ENCODE measurements at regions not wholly inside any gene's neighbourhood (a gene's known extent, or its start where the extent isn't known, plus 50 kb on each side); places are given as distances from the start of the nearest gene placed in this dataset.

GRCh38 chr1:13976485-13976884 lies 276.5 kb downstream of the PRDM2 start:
- no peak for DNase-seq

- DNase-seq = no peak
Measured at GRCh38 chr1:13981142-13981541, 281.2 kb downstream of the PRDM2 start.

DNA sequence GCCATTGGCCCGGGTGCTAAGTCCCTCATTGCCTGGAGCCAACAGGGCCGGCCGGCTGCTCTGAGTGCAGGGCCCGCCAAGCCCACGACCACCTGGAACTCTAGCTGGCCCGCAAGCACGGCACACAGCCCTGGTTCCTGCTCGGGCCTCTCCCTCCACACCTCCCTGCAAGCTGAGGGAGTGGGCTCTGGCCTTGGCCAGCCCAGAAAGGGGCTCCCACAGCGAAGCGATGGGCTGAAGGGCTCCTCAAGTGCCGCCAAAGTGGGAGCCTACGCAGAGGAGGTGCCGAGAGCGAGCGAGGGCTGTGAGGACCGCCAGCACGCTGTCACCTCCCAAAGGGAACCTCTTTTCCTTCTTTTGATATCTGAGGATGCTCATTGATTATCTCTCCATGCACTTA lies 283.4 kb downstream of the PRDM2 start:
- no peak for DNase-seq

- no peak for DNase-seq
Measured at GRCh38 chr1:13990939-13991338, 291.0 kb downstream of the PRDM2 start.

GRCh38 chr1:13992489-13993285 lies 292.7 kb downstream of the PRDM2 start:
- DNase-seq = no peak

GRCh38 chr1:13994386-13994785 lies 294.4 kb downstream of the PRDM2 start:
- no peak for DNase-seq

- no peak for DNase-seq
Measured at GRCh38 chr1:13996334-13996733, 296.3 kb downstream of the PRDM2 start.

- DNase-seq = no peak
Measured at GRCh38 chr1:14003552-14003951, 303.6 kb downstream of the PRDM2 start.

DNA sequence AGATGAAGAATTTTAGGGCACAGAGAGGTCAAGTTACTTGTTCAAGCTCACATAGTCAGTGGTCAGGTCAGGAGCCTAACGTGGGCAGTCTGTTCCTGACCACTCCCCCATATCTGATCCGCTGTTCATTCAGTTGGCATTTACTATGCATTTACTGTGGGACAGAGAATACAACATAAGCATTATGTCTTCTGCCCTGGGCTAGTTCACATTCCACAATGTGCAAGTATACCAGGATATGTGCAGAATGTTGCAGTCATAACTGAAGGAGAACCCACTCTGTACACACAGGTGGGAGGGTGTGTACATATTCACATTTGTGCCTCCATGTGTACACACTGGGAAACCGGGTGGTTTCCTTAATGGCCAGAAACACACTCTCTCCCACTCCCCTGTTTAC lies 309.6 kb downstream of the PRDM2 start:
- no peak for DNase-seq

DNA sequence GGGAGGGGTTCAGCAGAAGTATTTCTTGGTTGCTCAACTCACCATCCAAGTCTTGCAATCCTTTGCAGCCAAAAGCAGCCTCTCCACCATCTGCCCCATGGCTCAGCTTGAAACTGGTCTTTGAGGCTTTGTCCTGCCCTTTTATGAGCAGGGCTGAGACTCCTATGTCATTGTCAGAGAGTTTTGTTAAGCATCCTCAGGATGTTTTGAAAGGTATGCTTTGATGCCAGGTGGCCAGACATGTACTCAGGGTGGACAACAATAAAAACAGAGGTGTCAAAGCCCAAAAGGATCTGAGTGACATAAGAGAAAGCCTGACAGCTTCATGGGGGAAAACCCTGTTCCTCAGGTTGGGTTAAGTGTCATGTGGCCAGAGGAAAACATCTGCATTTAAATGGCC lies 310.5 kb downstream of the PRDM2 start:
- no peak for DNase-seq

DNA sequence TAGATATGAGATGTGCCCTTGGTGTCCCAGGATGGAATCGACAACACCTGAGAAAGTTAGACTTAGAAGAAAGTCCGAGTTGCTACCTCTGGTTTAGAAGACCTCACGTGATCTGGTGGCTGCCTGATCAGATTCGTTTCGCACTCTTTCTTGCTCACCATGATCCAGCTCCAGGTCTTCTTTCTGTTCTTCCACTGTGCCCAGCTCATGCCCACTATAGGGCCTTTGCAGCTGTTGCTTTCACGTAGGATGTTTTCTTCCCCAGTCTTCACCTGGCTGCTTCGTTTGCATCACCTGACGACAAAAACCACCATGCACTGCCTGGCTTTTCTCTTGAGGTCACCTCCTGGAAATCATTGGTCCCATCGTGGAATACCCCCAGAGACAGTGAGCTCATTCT lies 311.1 kb downstream of the PRDM2 start:
- DNase-seq = no peak

DNA sequence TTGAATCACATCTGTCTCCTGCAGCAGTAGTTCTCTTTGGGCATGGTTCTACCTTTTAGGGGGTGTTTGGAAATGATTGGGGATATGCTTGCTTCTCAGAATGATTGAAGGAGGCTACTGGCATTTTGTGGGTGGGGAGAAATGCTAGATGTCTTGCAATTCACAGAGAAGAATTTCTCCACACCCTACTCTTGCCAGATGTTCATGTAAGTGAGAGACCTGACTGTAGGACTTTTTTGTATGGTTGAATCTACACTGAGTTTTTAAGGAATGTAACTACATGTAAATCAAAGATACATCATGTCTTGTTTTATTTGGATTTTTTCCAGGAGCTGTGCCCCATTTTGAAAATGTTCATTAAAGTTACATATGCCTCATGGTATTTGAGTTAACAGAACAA lies 311.9 kb downstream of the PRDM2 start:
- DNase-seq = no peak

DNA sequence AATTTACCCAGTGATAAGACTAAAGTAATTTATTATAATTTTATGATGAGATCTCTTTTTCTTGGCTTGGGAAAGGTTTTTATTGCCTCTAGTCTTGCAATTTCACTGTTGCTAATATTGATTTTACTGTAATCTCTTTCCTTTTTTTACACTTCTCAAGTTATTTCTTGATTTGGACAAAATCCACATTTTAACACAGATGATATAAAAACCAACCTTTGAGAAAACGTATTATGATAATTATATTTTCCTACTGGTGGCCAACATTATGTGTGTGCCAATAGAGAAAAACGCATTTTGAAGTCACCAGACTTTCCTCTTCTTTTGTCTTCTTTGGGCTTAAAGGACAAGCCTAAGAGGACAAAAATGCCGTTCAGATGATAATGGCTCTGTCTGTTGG lies 314.9 kb downstream of the PRDM2 start:
- no peak for DNase-seq

DNA sequence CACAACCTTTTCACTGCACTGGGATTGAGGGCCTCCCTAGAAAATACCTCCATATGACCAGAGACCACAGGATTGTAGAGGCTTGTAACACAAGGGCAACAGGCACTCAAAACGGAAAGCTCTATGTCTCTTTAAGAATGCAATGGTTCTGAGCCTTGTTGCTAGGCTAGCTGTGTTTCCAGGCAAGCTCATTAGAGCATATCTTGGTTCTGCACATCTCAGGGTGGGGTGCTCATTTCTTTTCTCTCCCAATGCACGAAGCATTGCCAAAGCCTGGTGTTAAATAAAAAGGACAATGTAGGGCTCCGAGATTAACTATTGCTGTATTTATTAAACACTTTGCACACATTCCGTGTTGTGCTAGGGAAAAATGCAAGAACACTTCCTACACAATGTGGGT lies 315.9 kb downstream of the PRDM2 start:
- DNase-seq = no peak

- no peak for DNase-seq
Measured at GRCh38 chr1:14017531-14017961, 317.6 kb downstream of the PRDM2 start.

- no peak for DNase-seq
Measured at GRCh38 chr1:14019461-14019860, 319.5 kb downstream of the PRDM2 start.

DNA sequence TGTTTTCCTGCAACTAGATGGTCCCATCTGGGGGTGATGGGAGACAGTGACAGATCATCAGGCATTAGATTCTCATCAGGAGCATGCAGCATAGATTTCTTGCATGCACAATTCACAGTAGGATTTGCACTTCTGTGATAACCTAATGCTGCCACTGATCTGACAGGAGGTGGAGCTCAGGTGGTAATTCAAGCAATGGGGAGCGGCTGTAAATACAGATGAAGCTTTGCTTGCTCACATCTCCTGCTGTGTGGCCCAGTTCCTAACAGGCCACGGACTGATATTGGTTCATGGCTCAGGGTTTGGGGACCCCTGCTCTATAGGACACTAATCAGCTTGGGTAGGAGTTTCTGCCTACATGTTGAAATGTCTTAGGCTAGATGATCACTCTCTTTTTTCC lies 320.0 kb downstream of the PRDM2 start:
- no peak for DNase-seq

DNA sequence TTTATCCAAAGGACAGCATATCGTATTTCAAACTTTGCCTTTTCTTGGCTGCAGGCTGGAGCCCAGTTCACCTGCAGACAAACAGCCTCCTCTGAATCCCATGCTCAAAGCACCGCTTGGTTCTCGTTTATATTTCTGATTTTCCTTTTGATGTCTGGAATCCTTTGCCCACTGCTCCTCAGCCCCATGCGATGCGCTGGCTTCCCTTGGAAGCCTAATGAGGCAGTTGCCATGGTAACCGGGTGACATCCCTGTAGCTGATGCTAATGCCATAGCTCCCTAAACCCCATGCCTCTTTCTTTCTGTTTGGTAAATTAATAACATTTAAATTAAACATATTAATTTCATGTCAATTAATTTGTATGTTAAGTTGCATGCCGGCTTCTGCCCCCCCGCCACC lies 327.1 kb downstream of the PRDM2 start:
- no peak for DNase-seq

- DNase-seq = no peak
Measured at GRCh38 chr1:14031461-14031860, 331.5 kb downstream of the PRDM2 start.

DNA sequence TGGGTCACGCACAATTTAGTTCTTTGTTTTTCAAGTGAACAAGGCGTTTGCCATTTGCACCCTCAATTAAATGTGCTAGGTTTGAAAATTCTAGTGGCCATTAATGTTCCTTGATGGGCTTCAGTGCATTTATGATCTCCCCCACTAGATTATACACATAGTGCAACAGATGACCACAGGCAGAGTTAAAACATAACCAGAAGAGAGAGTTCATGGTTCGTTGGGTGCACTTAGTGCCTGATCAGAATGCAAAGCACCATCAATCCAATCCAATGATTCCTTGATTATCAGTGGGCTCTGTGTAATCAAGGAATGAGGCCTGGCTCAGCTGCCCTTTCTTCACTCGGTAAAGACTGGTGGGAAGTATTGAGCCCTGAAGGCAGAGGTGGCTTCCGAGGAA lies 334.5 kb downstream of the PRDM2 start:
- DNase-seq = no peak

DNA sequence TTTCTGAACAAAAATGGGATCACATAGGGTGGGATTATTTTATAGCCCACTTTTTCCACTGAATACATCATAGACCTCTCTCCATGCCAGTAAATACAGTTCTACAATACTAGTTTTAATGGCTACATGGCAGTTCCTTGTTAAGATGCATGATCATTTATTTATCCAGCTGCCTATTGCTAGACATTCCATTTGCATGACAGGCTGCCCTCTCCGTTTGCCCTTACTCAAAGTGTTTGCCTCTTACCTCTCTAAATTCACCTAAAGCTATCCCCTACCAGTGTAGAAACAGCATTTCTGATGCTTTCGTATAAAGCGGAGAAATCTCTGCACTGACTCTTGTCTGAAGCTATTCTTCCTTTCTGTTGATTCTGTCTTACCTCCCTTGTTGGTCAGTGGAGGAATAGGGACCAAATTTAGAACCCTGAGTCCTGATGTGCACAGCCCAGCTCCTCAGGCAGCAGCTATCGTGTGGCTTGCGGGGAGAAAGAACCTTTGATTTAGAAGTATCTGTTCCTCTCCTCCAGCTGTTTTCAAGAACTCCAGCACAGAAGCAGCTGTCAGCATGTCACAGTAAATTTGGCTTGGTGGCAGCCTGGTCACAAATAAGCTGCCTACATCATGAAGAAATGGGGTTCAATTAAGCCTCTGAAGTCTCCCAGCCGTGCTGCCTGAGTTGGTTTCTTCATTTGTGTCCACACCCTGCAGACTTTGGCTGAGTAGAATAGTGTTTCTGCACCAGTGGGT lies 337.3 kb downstream of the PRDM2 start:
- DNase-seq = no peak

DNA sequence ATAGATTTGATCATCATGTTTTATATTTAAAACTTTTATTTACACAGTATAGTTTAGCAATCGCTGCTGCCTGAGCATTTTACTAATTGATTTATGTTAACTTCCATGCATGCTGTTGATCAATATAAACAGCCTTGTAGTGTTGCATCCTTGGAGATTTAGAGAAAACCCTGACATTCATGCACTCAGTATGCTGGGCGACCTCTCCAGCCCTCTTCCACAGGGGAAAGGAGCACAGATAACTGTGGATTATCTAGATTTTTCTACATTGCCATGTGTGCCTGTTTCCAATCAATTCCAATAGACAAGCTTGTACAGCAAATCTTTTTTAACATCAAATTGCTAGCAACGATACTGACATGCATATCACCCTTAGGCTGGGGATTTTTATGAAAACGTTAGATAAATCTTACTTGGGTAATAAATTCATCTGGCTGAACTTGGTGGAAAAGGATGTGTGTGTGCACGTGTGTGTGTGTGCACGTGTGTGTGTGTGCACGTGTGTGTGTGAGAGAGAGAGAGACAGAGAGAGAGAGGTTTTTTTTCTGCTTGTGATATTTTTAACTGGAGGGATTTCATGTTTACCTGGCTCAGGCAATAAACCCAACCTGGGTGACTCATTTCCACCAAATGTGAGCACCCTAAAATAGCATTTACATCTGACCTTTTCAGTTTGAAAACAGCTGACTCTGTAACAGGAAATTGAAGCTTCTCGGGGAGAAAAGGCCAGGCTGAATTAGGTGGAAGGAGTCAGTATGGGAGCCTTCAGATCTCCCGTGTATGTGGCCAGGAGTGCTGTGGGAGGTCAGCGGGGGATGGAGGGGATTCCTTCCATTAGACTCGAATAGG lies 339.8 kb downstream of the PRDM2 start:
- no peak for DNase-seq

GRCh38 chr1:14049965-14050364 lies 350.0 kb downstream of the PRDM2 start:
- DNase-seq = no peak

All from EL (cell line).